ENCODE measurements at regions not wholly inside any gene's neighbourhood (a gene's known extent, or its start where the extent isn't known, plus 50 kb on each side); places are given as distances from the start of the nearest gene placed in this dataset.

DNA sequence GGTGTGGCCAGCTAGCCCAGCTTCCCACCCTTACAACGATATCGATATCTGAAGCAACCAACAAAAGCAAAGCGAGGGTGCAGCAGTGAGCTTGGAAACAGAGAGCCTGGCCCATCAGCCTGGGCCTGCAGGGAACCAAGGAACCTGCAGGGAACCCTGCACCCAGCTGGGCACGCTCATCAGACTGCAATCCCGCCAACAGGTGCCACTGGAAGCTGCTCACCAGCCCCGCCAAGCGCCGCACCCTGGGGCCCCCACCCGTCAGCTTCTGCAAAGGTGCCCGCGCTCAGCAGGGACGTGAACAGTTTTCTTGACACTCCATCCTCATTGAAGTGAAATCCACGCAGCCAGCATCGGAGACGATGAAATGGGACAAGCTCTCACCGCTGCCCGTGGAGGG, 250.7 kb downstream of the RBFOX3 start:
- POLR2A ChIA-PET (ENCODE audit: unreplicated experiment) = no interaction called here
- no TSS peak for BruUV-seq (replicated peaks)
- Histone ChIP-seq H3K4me2 (no peak overlapping the region), H3F3A (ENCODE audit: insufficient read depth, low read depth) (no peaks in the 10 kb centered on the region), H2AFZ (no peak overlapping the region), H3K4me1 (replicated peaks; ENCODE audit: insufficient read depth) (no peaks in the 10 kb centered on the region), H3K27me3 (ENCODE audit: insufficient read depth, low read depth) (peaks cover 91% of the 10 kb centered on the region), H4K20me1 (ENCODE audit: insufficient read depth) (no peaks in the 10 kb centered on the region), H3K9me2 (ENCODE audit: insufficient read depth) (no peaks in the 10 kb centered on the region), H3K79me2 (ENCODE audit: low read depth) (no peaks in the 10 kb centered on the region), H3K9me3 (ENCODE audit: insufficient read depth, low read depth) (no peaks in the 10 kb centered on the region), H3K36me3 (ENCODE audit: low read depth) (no peaks in the 10 kb centered on the region), H3K4me3 (no peak overlapping the region), H3K27ac (no peak overlapping the region)
- CTCF ChIA-PET = no interaction called here
- intact Hi-C loops (cut with micrococcal nuclease; ENCODE audit: unreplicated experiment) = no loop called here
- no peak for TF ChIP-seq EZH2 (IDR thresholded peaks at IDR 0.05; ENCODE audit: low read depth)
- TF ChIP-seq, protein P1, sequence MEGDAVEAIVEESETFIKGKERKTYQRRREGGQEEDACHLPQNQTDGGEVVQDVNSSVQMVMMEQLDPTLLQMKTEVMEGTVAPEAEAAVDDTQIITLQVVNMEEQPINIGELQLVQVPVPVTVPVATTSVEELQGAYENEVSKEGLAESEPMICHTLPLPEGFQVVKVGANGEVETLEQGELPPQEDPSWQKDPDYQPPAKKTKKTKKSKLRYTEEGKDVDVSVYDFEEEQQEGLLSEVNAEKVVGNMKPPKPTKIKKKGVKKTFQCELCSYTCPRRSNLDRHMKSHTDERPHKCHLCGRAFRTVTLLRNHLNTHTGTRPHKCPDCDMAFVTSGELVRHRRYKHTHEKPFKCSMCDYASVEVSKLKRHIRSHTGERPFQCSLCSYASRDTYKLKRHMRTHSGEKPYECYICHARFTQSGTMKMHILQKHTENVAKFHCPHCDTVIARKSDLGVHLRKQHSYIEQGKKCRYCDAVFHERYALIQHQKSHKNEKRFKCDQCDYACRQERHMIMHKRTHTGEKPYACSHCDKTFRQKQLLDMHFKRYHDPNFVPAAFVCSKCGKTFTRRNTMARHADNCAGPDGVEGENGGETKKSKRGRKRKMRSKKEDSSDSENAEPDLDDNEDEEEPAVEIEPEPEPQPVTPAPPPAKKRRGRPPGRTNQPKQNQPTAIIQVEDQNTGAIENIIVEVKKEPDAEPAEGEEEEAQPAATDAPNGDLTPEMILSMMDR (conservative IDR thresholded peaks at IDR 0.05) = no peak
- no peak for DNase-seq

DNA sequence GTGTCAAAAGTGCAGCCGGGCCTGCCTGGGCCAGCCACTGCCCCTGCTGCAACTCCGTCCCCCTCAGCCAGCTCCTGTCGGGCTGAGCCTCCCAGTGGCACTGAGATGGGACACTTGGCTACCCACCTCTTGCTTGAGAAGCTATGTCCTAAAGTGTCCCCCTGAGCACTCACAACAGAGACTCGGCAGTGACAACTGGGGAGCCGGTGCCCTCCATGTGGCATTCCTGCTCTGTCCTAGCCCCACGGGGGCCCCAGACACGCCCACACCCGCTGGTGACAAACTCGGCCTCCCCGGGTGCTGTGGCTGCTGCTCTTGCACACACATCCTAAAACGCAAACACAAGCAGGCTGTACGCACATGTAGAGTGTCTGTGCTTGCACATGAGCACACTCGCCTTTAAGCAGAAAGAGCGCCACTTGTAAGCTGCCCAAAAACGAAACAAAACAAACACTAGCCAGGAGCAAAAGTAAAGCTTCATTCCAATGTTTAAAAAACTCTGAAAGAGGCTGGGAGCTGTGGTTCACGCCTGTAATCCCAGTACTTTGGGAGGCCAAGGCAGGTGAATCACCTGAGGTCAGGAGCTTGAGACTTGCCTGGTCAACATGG, 253.9 kb downstream of the RBFOX3 start:
- H3K36me3 ChIP-seq (ENCODE audit: low read depth) = no peaks in the 10 kb centered on the region
- no peaks in the 10 kb centered on the region for H3F3A ChIP-seq (ENCODE audit: insufficient read depth, low read depth)
- H2AFZ ChIP-seq = no peak overlapping the region
- no peak overlapping the region for H3K4me3 ChIP-seq
- H3K27me3 ChIP-seq (ENCODE audit: insufficient read depth, low read depth) = peaks cover 89% of the 10 kb centered on the region
- no peak overlapping the region for H3K27ac ChIP-seq
- H3K9me2 ChIP-seq (ENCODE audit: insufficient read depth) = no peaks in the 10 kb centered on the region
- no peaks in the 10 kb centered on the region for H3K79me2 ChIP-seq (ENCODE audit: low read depth)
- no peaks in the 10 kb centered on the region for H3K4me1 ChIP-seq (replicated peaks; ENCODE audit: insufficient read depth)
- no peaks in the 10 kb centered on the region for H3K9me3 ChIP-seq (ENCODE audit: insufficient read depth, low read depth)
- ChIA-PET POLR2A (ENCODE audit: unreplicated experiment) (no interaction called here), CTCF (no interaction called here)
- BruUV-seq (replicated peaks) = no TSS peak
- TF ChIP-seq, protein P1 (conservative IDR thresholded peaks at IDR 0.05) = no peak
- TF ChIP-seq EZH2 (IDR thresholded peaks at IDR 0.05; ENCODE audit: low read depth) = no peak
- DNase-seq = no peak
- no peak overlapping the region for H3K4me2 ChIP-seq
- intact Hi-C loops (cut with micrococcal nuclease; ENCODE audit: unreplicated experiment) = no loop called here
- no peaks in the 10 kb centered on the region for H4K20me1 ChIP-seq (ENCODE audit: insufficient read depth)

GRCh38 chr17:79355165-79355564, 255.7 kb downstream of the RBFOX3 start:
- Histone ChIP-seq H3K9me2 (ENCODE audit: insufficient read depth) (no peaks in the 10 kb centered on the region), H3K4me3 (no peak overlapping the region), H3K27ac (no peak overlapping the region), H3K9me3 (ENCODE audit: insufficient read depth, low read depth) (no peaks in the 10 kb centered on the region), H3K79me2 (ENCODE audit: low read depth) (no peaks in the 10 kb centered on the region), H4K20me1 (ENCODE audit: insufficient read depth) (no peaks in the 10 kb centered on the region), H3K4me2 (no peak overlapping the region), H3K36me3 (ENCODE audit: low read depth) (no peaks in the 10 kb centered on the region), H2AFZ (no peak overlapping the region), H3K27me3 (ENCODE audit: insufficient read depth, low read depth) (peaks cover 88% of the 10 kb centered on the region), H3F3A (ENCODE audit: insufficient read depth, low read depth) (no peaks in the 10 kb centered on the region), H3K4me1 (replicated peaks; ENCODE audit: insufficient read depth) (no peaks in the 10 kb centered on the region)
- POLR2A ChIA-PET (ENCODE audit: unreplicated experiment) = no interaction called here
- TF ChIP-seq, protein P1 (conservative IDR thresholded peaks at IDR 0.05) = no peak
- no peak for TF ChIP-seq EZH2 (IDR thresholded peaks at IDR 0.05; ENCODE audit: low read depth)
- BruUV-seq (replicated peaks) = no TSS peak
- DNase-seq = no peak
- CTCF ChIA-PET = no interaction called here
- intact Hi-C loops (cut with micrococcal nuclease; ENCODE audit: unreplicated experiment) = no loop called here
